Limb (tissue), 2 donors: ENCODE measurements at regions not wholly inside any gene's neighbourhood (a gene's known extent, or its start where the extent isn't known, plus 50 kb on each side); places are given as distances from the start of the nearest gene placed in this dataset.

Experiments used
- DNase-seq, 2 donors: peaks; one replicate each; pipeline ENCODE4 v3.0.0-alpha.2; 2016; ENCODE audit errors: extremely low spot score in 2 of 2

DNA sequence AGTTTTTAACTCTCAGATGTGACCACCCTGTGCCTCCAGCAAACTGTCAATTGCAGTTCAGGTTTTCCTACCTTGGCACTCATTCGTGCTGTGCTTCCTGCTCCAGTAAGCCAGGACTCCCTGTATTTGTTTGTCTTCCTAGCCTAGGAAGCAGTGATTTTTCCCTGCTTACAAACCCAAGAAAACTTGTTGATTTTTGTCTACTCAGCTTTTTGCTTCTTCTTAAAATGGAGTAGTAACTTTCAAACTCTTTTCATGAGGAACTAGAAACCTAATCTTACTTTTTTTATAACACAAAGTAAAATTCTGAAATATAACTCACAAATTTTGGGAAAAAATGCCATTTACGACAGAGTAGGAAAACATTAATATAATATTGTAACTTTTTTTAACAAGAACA lies 150.6 kb upstream of the TMEFF2 start:
- no peak for DNase-seq

DNA sequence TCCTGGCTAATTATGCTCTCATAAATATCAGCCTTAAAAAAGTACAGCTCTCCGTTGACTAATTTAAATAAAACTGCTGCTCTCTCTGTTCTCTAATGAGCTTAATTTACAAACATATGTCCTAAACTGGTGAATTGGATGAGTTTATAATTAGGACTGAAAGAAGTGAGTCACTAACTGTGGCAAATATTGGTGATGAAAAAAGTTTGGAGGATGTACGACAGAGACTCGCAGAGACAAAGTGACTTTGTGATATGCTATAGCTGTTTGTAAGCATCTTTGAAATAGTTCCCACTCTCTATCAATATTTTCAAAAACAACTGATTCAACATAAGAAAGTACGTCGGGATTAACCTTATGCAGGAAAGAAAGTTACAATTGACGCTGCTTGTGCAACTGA lies 138.9 kb upstream of the TMEFF2 start:
- DNase-seq, result no peak

DNA sequence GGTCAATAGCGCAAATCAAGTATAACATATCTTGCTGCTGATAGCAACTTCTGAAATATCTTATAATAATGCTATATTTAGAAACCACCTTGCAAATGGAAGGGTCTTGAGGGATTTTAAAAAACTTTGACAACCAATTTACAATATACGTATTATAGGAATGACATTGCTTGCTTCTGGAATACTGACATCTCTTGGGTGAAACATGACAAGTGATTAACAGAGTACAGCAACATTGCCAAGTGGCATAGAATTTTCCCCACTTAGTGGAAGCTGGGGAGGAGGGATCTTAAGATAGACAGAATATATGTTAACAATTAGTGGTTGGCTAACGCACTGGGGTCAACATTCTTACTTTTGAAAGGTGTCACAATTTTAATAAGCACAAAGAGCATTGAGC lies 133.6 kb upstream of the TMEFF2 start:
- DNase-seq, result no peak

DNA sequence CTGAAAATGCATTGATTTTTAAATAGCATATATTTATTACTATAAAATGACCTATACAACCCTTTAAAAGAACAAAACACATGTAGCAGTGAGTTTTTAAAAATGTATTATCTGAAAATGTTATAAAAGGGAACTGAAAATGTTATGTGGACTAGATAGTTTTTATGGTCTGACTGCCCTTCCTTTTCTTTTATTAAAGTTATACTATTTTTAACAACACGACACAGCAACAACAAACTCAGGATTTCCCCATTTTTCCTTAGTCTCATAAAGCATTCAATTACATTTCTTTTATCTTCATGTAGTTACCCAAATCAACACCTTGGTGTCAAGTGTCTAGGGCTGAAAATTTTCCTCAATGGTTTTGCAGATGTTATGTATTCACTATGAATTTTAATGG lies 132.8 kb upstream of the TMEFF2 start:
- DNase-seq, result no peak

DNA sequence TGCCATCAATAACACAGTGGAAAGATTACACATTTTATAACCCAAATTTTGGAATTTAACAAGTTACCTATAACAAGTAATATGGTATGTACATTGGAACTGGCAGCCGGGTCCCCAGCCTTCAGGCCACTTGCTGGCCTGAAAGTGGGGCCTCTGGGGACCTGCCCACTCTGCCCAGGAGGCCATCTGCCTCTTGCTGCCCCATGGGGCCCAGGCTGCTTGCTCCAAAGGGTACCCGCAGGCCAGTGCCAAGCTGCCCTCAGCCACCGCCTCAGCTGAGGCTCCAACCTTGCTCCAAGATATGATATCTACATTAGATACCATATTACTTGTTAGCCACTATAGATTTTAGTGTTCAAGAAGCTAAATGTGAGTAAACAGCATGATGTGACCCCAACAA lies 120.8 kb upstream of the TMEFF2 start:
- no peak for DNase-seq

DNA sequence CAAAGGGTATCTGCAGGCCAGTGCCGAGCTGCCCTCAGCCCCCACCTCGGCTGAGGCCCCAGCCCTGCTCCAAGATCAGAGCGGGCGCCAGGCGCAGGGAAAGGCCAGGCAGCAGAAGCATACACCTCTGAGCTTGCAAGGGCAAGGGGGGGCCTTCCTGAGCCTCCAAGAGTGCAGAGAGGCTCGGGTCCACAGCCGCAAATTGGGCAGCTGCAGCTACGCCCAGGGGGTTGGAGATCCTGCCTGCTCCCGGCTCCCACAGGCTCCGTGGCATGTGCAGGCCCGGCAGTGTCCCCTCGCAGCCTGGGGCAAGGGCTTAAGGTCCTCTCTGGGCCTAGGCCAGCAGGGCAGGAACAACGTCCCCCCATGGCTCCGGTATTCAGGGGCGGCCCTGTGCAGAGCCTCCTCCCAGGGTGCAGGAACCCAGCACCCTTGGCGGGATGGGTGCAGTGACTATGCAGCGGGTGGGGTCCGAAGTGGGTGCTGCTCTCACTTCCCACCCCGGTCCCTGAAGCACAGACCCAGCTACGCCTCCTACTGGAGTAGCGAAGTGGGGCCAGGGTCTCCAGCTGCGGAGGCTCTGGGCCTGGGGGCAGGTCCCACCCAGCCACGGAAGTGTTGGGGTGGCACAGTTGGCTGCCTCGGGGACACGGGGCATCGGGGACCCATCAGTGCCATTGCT lies 120.2 kb upstream of the TMEFF2 start:
- no peak for DNase-seq

DNA sequence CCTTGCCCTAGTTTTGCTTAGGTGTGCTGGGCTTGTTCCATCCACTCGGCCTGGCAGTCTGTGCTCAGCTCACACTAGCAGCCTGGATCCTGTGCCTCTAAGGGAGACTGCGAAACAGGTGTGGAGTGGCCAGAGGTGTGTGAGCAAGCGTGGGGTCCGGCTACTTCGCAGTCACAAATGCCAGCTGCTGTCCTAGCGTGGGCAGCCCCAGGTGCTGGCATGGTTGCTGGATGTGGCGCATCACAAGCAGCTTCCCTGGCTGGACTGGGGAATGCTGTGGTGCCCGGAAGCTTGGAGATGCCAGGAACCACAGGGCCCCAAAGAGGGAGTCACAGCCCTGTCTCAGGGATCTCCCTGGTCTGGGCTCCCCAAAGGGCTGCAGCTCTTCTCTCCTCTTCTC lies 119.0 kb upstream of the TMEFF2 start:
- DNase-seq, result no peak

DNA sequence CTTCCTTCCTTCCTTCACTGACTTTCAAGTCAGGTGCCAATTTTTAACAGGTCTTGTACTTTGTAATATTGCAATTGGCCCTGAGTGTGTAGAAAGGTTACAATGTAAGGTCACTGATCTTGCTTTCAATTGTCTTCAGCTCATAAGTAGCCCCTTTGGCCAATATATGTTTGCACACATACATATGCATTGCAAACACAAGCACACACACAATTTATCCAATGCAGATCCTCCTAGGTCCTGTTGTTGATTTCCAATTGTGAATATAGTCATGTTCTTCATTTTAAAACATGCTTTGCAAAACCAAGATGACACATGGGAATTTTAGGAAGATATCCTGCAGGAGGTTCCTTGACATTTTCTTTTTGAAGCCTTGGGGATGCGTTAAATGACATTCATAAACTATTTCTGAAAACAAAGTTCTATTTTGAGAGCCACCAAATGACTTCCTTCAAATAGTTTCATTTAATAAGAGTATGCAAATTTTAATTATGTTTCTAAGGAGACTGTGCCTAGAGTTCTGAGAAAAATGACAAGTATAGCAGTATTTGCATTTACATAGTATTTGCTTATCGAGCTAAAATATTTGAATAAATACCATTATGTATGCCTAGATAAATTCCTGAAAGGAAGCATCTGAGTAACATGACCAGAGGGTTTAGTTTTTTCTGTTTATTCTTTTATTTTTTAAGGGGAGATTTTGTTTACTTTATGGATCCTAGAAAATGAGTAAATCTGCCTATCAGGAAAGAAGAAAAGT lies 117.1 kb upstream of the TMEFF2 start:
- DNase-seq, result no peak

DNA sequence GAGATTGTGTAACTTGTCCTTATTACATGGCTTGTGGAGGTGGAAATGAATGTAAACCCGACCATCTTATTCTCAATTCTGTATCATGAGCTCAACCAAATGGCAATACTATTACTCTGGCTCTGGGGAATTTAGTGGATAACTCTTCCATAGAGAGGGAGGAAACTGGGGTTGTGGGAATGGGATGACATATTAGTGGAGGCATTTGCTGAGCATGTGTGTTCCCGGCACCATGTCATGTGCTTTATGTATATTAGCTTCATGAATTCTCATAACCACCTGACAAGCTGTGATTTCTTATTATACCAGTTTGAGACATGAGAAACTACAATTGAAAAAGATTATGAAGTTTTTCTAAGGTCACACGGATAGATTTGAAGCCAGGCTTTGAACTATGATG lies 112.8 kb upstream of the TMEFF2 start:
- no peak for DNase-seq

DNA sequence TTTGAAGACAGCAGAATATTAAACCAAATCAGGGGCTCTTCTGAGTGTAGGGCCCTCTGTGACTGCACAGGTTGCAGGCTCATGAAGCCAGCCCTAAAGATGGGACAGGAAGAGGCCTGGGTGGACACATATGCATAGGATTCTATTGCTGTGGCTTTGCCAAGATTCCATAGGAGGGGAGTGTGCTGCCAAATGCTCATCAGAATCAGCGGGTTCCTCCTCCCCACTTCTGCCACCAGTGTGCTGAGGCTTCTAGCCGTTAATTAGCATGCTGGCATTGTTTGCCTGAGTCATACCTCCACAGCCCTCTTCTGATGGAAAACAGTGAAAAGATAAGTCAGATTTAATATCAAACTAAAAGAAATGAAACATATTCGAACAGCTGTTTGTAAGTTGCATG lies 103.9 kb upstream of the TMEFF2 start:
- DNase-seq, result no peak

DNA sequence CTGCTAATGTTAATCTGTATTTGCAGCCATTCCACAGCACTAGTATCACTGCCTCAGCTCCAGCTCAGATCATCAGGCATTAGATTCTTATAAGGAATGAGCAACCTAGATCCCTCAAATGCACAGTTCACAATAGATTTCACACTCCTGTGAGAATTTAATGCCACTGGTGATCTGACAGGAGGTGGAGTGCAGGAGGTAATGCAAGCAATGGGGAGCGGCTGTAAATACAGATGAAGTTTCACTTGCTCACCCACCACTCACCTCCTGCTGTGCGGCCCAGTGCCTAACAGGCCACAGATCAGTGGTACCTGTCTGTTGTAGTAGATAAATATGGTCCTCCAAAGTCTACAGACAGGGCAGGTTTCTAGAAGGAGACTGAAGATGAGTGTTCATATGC lies 97.7 kb upstream of the TMEFF2 start:
- DNase-seq, result no peak

DNA sequence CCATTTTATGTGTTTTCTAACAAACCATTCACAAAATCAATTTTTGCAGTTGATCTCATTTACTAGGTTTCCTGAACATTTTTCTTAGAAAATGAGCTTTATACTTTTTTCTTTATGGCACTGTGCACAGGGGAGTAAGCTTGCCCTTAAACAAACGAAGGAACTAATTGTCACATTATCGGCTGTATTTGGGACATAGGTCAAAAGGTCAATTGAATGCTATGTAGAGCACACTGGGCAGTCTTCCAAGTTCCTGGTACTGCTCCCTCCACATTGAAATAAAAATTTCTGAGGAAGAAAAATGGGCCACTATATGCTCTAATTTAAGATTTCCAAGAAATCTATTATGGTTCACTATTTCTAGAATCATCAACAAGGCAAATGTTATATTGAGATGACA lies 93.6 kb upstream of the TMEFF2 start:
- no peak for DNase-seq

DNA sequence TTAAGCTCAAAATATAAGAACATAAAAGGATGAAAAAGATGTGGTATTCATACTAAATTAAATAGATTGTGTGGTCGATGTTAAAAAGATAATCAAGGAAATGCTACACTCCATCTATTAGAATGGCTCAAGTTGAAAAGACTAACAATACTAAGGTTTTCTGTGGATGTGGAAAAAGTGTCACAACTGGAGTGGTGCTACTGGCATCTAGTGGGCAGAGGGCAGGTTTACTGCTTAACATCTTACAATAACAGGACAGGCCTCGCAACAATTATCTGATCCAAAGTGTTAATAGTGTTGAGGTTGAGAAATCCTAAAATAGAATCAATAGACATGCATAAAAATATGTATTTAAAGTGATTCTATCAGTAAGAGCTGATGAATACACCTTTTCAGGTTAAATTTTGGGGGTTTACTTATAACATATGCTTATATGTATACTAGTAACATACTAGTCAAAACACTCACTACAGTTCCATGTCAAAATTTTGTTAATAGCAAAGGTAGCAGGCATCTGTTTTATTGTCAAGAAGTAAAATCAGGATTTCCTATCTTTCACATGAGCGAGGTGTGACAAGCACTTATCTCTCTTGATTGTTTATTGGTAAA lies 91.5 kb upstream of the TMEFF2 start:
- DNase-seq, result no peak

DNA sequence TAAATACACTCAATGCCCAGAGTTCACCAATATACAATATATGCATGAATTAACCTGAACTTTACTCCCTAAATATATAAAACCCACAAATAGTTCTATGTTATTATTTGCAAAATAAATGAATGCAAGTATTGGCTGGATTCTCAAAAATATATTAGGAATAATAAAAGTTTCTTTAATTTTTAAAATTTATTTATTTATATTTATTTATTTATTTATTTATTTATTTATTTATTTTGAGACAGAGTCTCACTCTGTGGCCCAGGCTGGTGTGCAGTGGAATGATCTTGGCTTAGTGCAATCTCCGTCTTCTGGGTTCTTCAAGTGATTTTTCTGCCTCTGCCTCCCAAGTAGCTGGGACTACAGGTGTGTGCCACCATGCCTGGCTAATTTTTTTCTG lies 88.7 kb upstream of the TMEFF2 start:
- DNase-seq, result no peak

DNA sequence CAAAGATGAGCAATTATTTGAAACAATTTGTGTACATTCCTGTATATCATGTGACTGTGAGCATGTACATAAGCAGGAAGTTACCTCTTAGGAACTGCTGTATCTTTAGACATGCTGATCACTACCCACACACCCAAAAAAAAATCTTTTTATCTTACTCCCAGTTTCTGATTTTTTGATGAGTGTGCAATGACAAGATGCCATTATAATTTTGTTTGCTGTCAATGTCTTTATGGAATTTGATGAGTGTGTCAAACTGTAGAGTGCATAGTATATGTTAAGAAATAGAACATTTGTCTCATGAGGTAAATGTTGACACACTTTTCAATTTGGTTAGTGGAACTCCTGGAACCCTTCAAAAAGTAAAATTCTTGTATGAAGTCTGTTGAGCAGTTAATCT lies 84.0 kb upstream of the TMEFF2 start:
- DNase-seq, result no peak

DNA sequence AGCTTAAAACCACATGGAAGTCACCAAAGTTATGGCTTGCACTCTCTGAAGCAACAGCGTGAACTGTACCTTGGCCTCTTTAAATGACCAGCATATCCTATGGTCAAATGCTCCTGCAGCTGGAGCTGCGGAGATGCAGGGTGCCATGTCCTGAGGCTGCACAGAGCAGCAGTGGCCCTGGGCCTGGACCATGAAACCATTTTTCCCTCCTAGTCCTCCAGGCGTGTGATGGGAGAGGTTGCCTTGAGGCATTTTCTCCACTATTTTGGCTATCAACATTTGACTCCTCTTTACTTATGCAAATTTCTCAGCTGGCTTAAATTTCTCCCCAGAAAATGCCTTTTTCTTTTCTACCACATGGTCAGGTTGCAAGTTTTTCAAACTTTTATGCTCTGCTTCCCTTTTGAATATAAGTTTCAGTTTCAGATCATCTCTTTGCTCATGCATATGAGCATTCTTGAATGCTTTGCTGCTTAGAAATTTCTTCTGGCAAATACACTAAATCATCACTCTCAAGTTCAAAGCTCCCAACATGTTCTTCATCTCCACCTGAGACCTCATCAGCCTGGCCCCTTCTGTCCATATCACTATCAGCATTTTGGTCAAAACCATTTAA lies 82.9 kb upstream of the TMEFF2 start:
- no peak for DNase-seq

DNA sequence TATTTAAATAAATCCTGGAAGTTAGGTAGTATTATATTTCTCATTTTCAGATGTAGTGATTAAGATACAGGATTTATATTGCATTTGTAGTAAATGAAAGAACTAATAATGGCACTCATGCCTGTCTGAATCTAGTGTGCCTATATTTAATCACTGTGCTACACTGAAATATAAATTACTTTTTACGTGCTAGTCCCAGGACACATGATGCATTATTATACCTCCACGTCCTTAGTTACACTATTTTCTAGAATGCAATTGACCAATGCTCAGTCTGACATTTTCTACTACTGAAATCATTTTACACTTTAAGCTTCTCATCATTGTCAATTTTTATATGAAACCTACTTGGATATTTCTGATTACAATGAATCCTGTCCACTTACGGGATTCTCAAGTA lies 80.9 kb upstream of the TMEFF2 start:
- no peak for DNase-seq

DNA sequence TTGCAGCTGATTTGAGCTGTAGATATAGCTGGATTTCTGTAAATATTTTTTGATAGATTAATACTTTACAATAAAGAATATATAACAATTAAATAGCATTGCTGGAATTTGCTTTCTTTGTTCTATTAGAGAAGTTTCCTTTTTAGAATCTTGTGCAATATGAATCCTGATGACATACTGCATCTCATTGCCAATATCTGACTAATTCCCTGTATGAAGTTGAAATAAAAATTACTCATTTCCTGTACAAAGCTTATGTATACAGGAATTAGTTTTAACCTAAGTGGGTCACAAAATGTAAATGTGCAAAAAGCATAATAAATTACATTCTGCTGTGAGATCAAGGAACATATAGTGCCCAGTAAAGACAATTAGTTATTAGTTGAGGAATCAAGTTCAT lies 72.8 kb upstream of the TMEFF2 start:
- no peak for DNase-seq

DNA sequence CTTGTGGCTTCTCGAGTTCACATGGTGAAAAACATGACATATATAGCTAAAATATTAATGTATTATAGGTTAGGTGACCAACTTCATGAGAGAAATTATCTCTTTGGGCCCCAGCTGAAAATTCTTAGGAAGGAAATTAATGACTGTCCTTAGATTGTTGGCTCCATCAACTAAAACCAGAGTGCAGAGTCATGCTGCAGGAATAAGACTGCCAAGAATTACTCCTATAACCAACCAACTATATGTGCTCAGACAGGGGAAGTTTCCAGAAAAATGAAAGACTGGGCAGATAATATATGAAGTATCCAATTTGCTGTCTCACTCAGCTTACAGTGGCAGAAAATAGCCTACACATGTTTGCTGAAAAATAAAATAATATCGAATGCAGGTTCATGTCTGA lies 71.0 kb upstream of the TMEFF2 start:
- no peak for DNase-seq

DNA sequence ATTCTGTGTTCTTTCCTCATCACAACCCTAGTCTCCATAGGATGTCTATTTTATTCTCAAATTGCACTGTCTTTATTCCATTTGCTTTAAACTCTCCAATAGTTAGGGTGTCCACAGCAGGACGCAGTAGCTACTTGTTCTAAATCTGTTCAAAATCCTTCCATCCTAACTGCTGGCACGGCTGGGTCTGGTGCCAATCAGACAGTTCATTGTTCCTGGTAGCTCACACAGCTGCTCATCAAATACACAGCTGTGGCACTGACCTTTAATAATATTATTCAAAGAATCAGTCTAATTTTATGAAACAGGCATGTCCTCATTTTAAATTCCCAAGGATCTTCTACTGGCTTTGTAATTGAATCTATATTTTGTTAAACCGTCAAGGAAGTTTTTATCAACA lies 59.7 kb upstream of the TMEFF2 start:
- DNase-seq, result no peak

DNA sequence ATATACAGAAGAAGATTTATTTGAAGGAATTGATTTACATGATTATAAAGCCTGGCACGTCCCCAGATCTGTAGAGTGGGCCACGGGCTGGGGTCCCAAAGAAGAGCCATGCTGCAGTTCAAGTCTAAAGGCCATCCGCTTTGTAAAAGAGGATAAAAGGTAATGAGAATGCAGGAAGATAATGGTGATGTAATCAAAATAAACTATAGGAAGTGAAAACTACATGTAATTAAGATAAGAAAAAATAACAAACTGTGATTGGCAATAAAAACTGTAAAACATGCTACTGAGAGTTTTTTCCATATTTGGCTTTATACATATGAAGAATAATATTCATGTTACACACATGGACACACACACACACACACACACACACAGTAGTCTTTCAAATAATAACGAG lies 59.0 kb upstream of the TMEFF2 start:
- no peak for DNase-seq

DNA sequence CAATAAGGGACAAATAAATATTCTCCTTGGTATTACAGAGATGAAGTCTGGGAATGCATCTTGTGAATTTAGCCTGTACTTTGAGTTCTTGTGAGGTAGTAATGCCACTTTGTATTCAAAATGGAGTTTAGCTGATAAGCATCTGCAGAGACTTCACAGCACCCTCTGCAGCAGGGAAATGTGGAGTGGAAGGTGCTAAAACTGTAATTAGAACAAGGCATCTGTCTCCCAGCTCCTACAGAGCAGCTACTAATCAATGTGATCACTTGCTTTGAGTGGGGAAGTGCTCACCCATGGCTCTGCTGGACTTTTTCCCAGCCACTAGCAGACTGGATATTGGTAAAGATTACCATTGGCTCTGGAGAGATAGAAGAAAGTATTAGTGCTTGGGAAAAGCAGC lies 56.2 kb upstream of the TMEFF2 start:
- DNase-seq, result no peak

DNA sequence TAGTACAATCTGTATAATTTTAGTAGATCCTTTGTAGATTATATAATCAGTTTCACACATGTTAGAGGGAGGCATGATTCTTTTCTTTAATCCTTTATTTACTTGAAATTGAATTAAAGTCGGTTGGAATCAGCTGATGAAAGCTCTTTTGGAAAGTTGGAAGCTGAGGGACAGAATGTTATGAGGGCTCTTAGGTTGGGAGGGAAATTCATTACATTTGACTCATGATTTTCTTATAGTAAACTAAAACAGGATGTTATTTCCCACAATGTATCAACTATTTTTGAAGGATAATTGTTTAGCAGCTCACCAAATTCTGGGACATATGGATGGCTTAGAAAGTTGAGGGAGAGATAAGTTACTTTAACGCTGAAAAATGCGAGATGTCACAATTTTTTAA lies 52.7 kb upstream of the TMEFF2 start:
- no peak for DNase-seq
